Trophoblast cell (in vitro differentiated cells and primary cell): ENCODE measurements at regions not wholly inside any gene's neighbourhood (a gene's known extent, or its start where the extent isn't known, plus 50 kb on each side); places are given as distances from the start of the nearest gene placed in this dataset.

Experiments used
- DNase-seq, 2 donors: peaks; one replicate each; pipeline ENCODE4 v3.0.0-alpha.2; 2016
- H2AFZ ChIP-seq: 2 replicates; pipeline ENCODE4 v1.6.1; 2013; ENCODE audit warnings: low read length, moderate library complexity, mild to moderate bottlenecking; ENCODE audit not compliant: insufficient read depth, poor library complexity
- H2AK5ac ChIP-seq: 2 replicates; pipeline ENCODE4 v1.6.1; 2013; ENCODE audit warnings: mild to moderate bottlenecking, low read length
- H2BK120ac ChIP-seq: 2 replicates; pipeline ENCODE4 v1.6.1; 2013; ENCODE audit warnings: low read length, mild to moderate bottlenecking, moderate library complexity; ENCODE audit not compliant: insufficient read depth, poor library complexity
- H2BK12ac ChIP-seq: 2 replicates; pipeline ENCODE4 v1.6.1; 2013; ENCODE audit warnings: mild to moderate bottlenecking, low read length, moderate library complexity
- H2BK5ac ChIP-seq: 2 replicates; pipeline ENCODE4 v1.6.1; 2013; ENCODE audit warnings: low read length, low read depth, moderate library complexity, mild to moderate bottlenecking; ENCODE audit not compliant: poor library complexity
- H3K14ac ChIP-seq: 2 replicates; pipeline ENCODE4 v1.6.1; 2013; ENCODE audit warnings: mild to moderate bottlenecking, low read length
- H3K18ac ChIP-seq: 2 replicates; pipeline ENCODE4 v1.6.1; 2013; ENCODE audit warnings: mild to moderate bottlenecking, low read length
- H3K23ac ChIP-seq: 2 replicates; pipeline ENCODE4 v1.6.1; 2013; ENCODE audit warnings: low read length
- H3K27ac ChIP-seq: 2 replicates; pipeline ENCODE4 v1.5.1; 2013; ENCODE audit warnings: low read depth, mild to moderate bottlenecking, inconsistent platforms, low read length, moderate library complexity
- H3K27me3 ChIP-seq: 2 replicates; pipeline ENCODE4 v1.6.1; 2013; ENCODE audit warnings: inconsistent platforms, mild to moderate bottlenecking, low read length, moderate library complexity; ENCODE audit not compliant: insufficient read depth
- H3K36me3 ChIP-seq, 2 experiments: 1 replicate in 1 of 2; 2 replicates in 1 of 2; pipeline ENCODE4 v1.6.1; 2013; ENCODE audit warnings: low read length in 2 of 2, mild to moderate bottlenecking in 2 of 2, moderate library complexity in 1 of 2; ENCODE audit not compliant: insufficient read depth in 2 of 2, control insufficient read depth in 1 of 2
- H3K4ac ChIP-seq: 2 replicates; pipeline ENCODE4 v1.6.1; 2013; ENCODE audit warnings: low read depth, mild to moderate bottlenecking, low read length, moderate library complexity
- H3K4me1 ChIP-seq, 2 experiments: 1 replicate in 1 of 2; 2 replicates in 1 of 2; pipeline ENCODE4 v1.6.1; 2013; ENCODE audit warnings: low read length in 2 of 2, mild to moderate bottlenecking in 2 of 2, moderate library complexity in 1 of 2; ENCODE audit not compliant: insufficient read depth in 2 of 2, control insufficient read depth in 1 of 2
- H3K4me2 ChIP-seq: 2 replicates; pipeline ENCODE4 v1.6.1; 2013; ENCODE audit warnings: inconsistent platforms, mild to moderate bottlenecking, low read length, moderate library complexity
- H3K4me3 ChIP-seq: 2 replicates; pipeline ENCODE4 v1.5.1; 2013; ENCODE audit warnings: mild to moderate bottlenecking, low read depth, low read length, inconsistent platforms
- H3K79me1 ChIP-seq: one replicate; pipeline ENCODE4 v1.6.1; 2013; ENCODE audit warnings: low read length
- H3K79me2 ChIP-seq: 2 replicates; pipeline ENCODE4 v1.6.1; 2013; ENCODE audit warnings: low read length, mild to moderate bottlenecking; ENCODE audit not compliant: control insufficient read depth, insufficient read depth, poor library complexity
- H3K9ac ChIP-seq: 2 replicates; pipeline ENCODE4 v1.6.1; 2013; ENCODE audit warnings: mild to moderate bottlenecking, low read length
- H3K9me3 ChIP-seq: 2 replicates; pipeline ENCODE4 v1.6.1; 2013; ENCODE audit warnings: low read depth, mild to moderate bottlenecking, control low read depth, inconsistent platforms, low read length; ENCODE audit not compliant: insufficient read depth
- H4K12ac ChIP-seq: 2 replicates; pipeline ENCODE4 v1.6.1; 2013; ENCODE audit warnings: low read depth, mild to moderate bottlenecking, low read length, moderate library complexity
- H4K8ac ChIP-seq: 2 replicates; pipeline ENCODE4 v1.6.1; 2013; ENCODE audit warnings: low read depth, mild to moderate bottlenecking, low read length, moderate library complexity
- H4K91ac ChIP-seq: one replicate; pipeline ENCODE4 v1.6.1; 2013; ENCODE audit warnings: low read depth, mild to moderate bottlenecking, low read length, moderate library complexity
- WGBS: extraction: QIAGEN DNeasy Blood & Tissue Kit; methylation state at CpG from one replicate; pipeline ENCODE4 v1.1.7; 2013; ENCODE audit warnings: missing lambda C conversion rate; ENCODE audit not compliant: insufficient read length, insufficient coverage; ENCODE audit errors: extremely low coverage; 5-methylcytosine and 5-hydroxymethylcytosine counted together

DNA sequence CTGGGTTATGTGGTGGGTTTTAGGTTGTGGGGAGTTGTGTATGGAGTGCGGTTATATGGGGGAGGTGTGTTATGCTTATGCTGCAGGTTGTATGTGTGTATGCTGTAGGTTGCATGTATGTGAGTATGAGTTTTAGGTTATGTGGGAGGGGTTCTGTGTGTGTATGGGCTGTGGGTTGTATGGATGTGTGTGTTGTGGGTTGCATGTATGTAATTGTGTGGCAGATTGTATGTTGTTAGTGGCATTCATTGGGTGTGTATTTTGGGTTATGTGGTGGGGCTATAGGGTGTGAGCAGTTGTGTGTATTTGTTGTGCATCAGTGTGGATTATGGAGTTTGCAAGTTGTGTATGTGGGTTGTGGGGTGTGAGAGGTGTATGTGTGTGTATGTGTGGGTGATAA is 277.4 kb downstream of the NPIPA8 start:
- H3K4me2 ChIP-seq, result no peak overlapping the region
- WGBS, result 100% methylated on average over 1 of the region's 1 CpG
- no peak overlapping the region for H3K4me3 ChIP-seq
- H2AFZ ChIP-seq, result no peak overlapping the region
- no peaks in the 10 kb centered on the region for H3K79me2 ChIP-seq
- H3K9me3 ChIP-seq, result no peaks in the 10 kb centered on the region
- H3K27me3 ChIP-seq, result no peaks in the 10 kb centered on the region
- no peak overlapping the region for H4K12ac ChIP-seq
- no peaks in the 10 kb centered on the region for H3K4me1 ChIP-seq
- no peak overlapping the region for H2BK120ac ChIP-seq
- H2BK12ac ChIP-seq, result no peak overlapping the region
- H4K91ac ChIP-seq, result no peak overlapping the region
- no peak overlapping the region for H4K8ac ChIP-seq
- no peak overlapping the region for H2AK5ac ChIP-seq
- no peak overlapping the region for H3K14ac ChIP-seq
- no peak overlapping the region for H2BK5ac ChIP-seq
- no peak overlapping the region for H3K9ac ChIP-seq
- no peak overlapping the region for H3K18ac ChIP-seq
- no peaks in the 10 kb centered on the region for H3K79me1 ChIP-seq
- H3K23ac ChIP-seq, result no peak overlapping the region
- no peaks in the 10 kb centered on the region for H3K36me3 ChIP-seq
- no peak for DNase-seq
- H3K27ac ChIP-seq, result no peak overlapping the region
- no peak overlapping the region for H3K4ac ChIP-seq

DNA sequence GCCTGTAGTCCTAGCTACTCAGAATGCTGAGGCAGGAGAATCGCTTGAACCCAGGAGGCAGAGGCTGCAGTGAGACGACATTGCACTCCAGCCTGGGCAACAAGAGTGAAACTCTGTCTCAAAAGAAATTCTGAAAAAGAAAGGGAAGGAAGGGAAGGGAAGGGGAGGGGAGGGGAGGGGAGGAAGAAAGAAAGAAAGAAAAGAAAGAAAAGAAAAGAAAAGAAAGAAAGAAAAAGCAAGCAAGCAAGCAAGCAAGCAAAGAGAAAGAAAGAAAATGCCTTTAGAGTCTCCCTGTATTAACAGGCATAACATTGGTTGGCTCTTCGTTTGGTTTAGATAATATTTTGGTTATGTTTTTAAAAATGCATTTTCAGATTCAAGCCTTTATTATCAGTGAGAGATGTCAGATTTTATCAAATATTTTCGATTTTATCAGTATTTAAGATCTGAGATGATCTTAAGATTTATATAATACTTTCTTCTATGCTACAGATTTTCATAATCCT is 281.1 kb downstream of the NPIPA8 start:
- no peak overlapping the region for H2AK5ac ChIP-seq
- H3K23ac ChIP-seq, result no peak overlapping the region
- H3K4me1 ChIP-seq, result no peaks in the 10 kb centered on the region
- H3K18ac ChIP-seq, result no peak overlapping the region
- H2BK5ac ChIP-seq, result no peak overlapping the region
- no CpG with 5 or more reads among the region's 4 CpGs for WGBS
- H3K79me2 ChIP-seq, result no peaks in the 10 kb centered on the region
- H3K27me3 ChIP-seq, result no peaks in the 10 kb centered on the region
- H2AFZ ChIP-seq, result no peak overlapping the region
- DNase-seq, result no peak
- H3K14ac ChIP-seq, result no peak overlapping the region
- no peaks in the 10 kb centered on the region for H3K79me1 ChIP-seq
- no peak overlapping the region for H4K8ac ChIP-seq
- H4K91ac ChIP-seq, result no peak overlapping the region
- H3K27ac ChIP-seq, result no peak overlapping the region
- no peak overlapping the region for H3K9ac ChIP-seq
- H4K12ac ChIP-seq, result no peak overlapping the region
- H2BK12ac ChIP-seq, result no peak overlapping the region
- H3K36me3 ChIP-seq, result no peaks in the 10 kb centered on the region
- H3K9me3 ChIP-seq, result no peaks in the 10 kb centered on the region
- no peak overlapping the region for H3K4me2 ChIP-seq
- H3K4me3 ChIP-seq, result no peak overlapping the region
- H3K4ac ChIP-seq, result no peak overlapping the region
- H2BK120ac ChIP-seq, result no peak overlapping the region

DNA sequence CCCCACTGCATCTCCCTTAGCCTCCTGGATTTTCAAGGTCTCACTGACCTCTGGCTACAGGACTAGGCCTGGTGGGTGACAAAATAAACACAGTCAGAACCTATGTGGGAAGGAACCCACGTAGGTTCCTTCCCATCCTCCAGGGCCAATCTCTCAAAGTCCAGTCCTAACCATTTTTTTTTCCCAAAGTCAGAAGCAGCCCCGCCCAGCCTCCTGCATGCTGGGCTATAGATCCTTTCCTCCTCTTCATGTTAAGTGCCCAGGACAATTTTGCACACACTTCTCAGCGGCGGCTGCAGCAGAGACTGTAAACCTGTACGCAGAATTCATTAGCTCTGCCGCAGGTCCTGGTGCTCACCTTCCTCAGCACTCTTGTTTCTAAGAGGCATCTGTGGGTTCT is 285.8 kb downstream of the NPIPA8 start:
- H3K27ac ChIP-seq, result no peak overlapping the region
- no peak overlapping the region for H2BK12ac ChIP-seq
- H3K9me3 ChIP-seq, result no peaks in the 10 kb centered on the region
- no peak overlapping the region for H4K12ac ChIP-seq
- no peak overlapping the region for H3K4ac ChIP-seq
- no peaks in the 10 kb centered on the region for H3K36me3 ChIP-seq
- no peak overlapping the region for H3K18ac ChIP-seq
- no peak overlapping the region for H3K4me2 ChIP-seq
- no peak overlapping the region for H2BK5ac ChIP-seq
- no peak overlapping the region for H2BK120ac ChIP-seq
- WGBS, result no CpG with 5 or more reads among the region's 6 CpGs
- no peaks in the 10 kb centered on the region for H3K79me2 ChIP-seq
- H3K4me1 ChIP-seq, result no peaks in the 10 kb centered on the region
- DNase-seq, result no peak
- H2AK5ac ChIP-seq, result no peak overlapping the region
- H3K14ac ChIP-seq, result no peak overlapping the region
- H3K4me3 ChIP-seq, result no peak overlapping the region
- no peak overlapping the region for H4K91ac ChIP-seq
- no peaks in the 10 kb centered on the region for H3K27me3 ChIP-seq
- no peak overlapping the region for H3K9ac ChIP-seq
- H4K8ac ChIP-seq, result no peak overlapping the region
- no peak overlapping the region for H3K23ac ChIP-seq
- no peaks in the 10 kb centered on the region for H3K79me1 ChIP-seq
- no peak overlapping the region for H2AFZ ChIP-seq

DNA sequence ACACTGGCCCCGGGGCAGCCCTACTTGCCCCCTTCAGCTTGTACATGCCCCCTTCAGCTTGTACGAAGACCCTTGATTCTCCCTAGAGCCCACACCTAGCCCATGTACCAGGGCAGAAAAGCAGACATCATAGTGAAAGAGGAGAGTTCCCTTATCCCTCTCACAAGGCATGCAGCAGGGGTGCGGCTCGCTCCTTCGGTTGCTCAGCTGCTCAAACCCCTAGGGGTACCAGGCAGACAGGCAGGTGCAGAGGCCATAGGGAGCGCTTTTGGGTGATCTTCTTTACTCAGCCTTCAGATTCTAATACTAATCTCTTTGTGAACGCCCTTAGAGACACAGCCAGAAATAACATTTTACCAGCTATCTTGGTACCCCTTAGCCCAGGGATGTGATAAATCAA is 286.3 kb downstream of the NPIPA8 start:
- H4K12ac ChIP-seq, result no peak overlapping the region
- no peak overlapping the region for H2AK5ac ChIP-seq
- H2BK120ac ChIP-seq, result no peak overlapping the region
- WGBS, result no CpG with 5 or more reads among the region's 7 CpGs
- no peaks in the 10 kb centered on the region for H3K27me3 ChIP-seq
- no peak overlapping the region for H3K23ac ChIP-seq
- H3K27ac ChIP-seq, result no peak overlapping the region
- H3K79me2 ChIP-seq, result no peaks in the 10 kb centered on the region
- H3K4me2 ChIP-seq, result no peak overlapping the region
- H4K91ac ChIP-seq, result no peak overlapping the region
- no peak overlapping the region for H3K14ac ChIP-seq
- no peaks in the 10 kb centered on the region for H3K4me1 ChIP-seq
- H3K9ac ChIP-seq, result no peak overlapping the region
- DNase-seq, result no peak
- H3K9me3 ChIP-seq, result no peaks in the 10 kb centered on the region
- H3K4ac ChIP-seq, result no peak overlapping the region
- H2AFZ ChIP-seq, result no peak overlapping the region
- H3K36me3 ChIP-seq, result no peaks in the 10 kb centered on the region
- H2BK5ac ChIP-seq, result no peak overlapping the region
- H3K4me3 ChIP-seq, result no peak overlapping the region
- no peaks in the 10 kb centered on the region for H3K79me1 ChIP-seq
- no peak overlapping the region for H3K18ac ChIP-seq
- no peak overlapping the region for H2BK12ac ChIP-seq
- no peak overlapping the region for H4K8ac ChIP-seq
